Stimulated activated CD4-positive, alpha-beta T cell treated with anti-CD3 and anti-CD28 coated beads, Interleukin-4, amount 100 ng/mL, for 4 hours (primary cell): ENCODE measurements at regions not wholly inside any gene's neighbourhood (a gene's known extent, or its start where the extent isn't known, plus 50 kb on each side); places are given as distances from the start of the nearest gene placed in this dataset.
A peak's percentile ranks its signal among the peaks of the same experiment; 100 is the strongest.

Experiments
- DNase-seq, 2 experiments: peaks; one replicate each; pipeline ENCODE4 v3.0.0-alpha.2; 2020

DNA sequence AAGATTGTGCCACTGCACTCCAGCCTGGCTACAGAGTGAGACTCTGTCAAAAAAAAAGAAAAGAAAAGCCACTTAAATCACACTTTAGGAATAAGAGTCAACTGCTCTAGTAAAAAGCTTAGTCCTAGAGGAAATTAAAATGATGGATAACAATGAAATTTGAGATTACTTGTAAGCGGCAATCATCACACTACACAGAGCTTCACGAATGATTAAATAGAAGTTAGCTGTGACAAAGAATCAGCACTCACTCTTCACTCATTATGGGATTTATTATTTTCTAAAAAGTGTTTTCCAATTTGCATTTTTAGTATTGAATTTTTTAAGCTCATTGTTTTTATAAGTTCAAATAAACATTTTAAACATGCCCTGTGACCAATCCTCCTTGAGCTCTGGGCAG is 718.0 kb downstream of the UTRN start:
- DNase-seq: no peak

GRCh38 chr6:145006914-145007313 is 721.8 kb downstream of the UTRN start:
- DNase-seq: no peak

DNA sequence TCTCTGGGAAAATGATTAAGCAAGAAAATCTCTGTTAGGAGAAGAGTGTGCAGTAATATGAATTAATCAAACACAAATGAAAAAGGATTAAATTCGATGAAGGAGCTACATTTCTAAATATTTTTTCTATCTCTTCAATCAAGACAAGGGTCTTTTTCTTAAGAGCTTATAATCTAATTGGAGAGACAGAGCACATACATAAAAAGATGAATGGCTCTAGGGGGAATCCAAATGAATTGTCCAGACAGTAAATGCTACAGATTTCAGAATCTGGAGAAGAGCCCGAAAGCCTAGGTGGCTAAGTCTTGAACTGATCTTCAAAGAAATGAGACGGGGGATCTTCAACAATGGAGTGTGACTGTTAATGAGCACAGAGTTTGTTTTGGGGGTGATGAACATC is 723.6 kb downstream of the UTRN start:
- no peak for DNase-seq

GRCh38 chr6:145009711-145010110 is 724.6 kb downstream of the UTRN start:
- DNase-seq: no peak

GRCh38 chr6:145012039-145012662 is 723.2 kb downstream of the EPM2A start:
- DNase-seq: no peak

- peak; percentile 2 to 11 for DNase-seq
Measured at GRCh38 chr6:145015739-145016558, 719.4 kb downstream of the EPM2A start.

- no peak for DNase-seq
Measured at GRCh38 chr6:145017051-145017450, 718.3 kb downstream of the EPM2A start.

DNA sequence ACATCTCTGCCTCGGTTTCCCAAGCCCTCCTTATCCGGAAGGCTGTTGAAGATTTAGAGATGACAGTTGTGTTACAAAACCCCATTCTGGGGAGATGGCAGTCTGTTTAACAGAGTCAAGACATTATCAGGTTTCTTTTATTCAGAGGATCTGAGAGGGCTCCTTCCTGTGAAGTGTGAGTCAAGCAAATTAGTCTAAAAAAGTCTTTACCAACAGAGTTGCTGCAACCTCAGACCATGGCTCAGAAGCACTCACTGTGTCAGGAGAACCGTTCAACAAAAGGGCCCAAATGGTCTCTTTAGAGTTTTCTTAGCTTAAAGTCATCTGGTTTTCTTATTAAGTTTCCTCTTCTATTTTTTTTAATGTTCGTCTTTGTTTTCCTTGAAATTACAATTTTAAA is 717.8 kb downstream of the EPM2A start:
- no peak for DNase-seq

DNA sequence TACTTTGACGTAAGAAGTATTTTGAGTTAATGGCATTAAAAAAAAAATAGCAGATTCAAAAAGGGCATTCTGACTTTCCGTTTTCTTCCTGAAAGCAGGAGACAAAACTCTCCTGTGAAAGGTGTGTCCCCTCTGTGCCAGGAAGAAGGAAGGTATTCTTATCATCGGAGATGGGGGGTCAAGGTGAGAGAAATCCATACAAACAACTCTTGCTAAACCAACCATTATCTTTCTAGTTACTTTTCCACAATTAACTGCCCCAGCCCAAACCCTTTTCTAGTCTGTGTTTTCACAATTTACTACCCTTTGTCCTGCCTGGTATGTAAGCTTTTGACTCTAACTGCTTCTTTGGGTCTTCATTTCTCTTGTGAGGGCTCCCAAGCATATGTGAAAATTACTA is 717.3 kb downstream of the EPM2A start:
- no peak for DNase-seq

DNA sequence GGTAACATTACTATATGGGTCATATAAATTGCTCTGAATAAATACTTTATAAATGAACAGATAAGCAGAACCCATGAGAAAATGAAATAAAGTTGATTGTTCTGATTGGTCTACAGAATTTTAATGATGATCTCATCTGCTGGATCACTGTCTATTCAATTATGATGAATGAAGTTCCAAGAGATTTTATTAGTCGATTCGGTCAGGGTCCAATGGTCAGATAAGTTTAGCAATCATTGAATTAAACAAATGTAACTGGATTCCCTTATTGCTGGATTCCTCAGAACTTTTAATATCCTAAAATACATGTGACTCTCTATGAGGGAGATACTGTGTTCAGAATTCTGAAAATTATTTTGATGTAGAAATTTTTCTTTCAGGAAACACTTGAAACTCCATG is 715.2 kb downstream of the EPM2A start:
- no peak for DNase-seq

DNA sequence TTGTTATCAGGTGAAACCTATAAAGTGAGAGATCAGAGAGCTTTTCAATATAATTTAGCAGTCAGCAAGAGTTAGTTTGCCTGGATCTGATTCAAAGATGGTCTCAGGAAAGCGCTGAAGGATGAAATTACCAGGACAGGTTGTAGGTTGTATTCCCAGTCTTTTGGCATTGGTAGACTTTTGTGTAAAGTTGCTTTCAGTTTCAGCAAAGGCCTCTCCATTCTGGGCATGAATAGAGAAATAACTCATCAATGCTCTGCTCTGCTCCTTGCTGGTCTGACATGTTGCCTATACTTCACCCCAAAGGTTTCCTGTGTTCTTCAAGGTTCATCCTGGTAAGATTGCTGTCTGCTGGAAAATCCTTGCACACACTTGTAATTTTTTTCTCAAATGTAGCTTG is 714.8 kb downstream of the EPM2A start:
- no peak for DNase-seq

- no peak for DNase-seq
Measured at GRCh38 chr6:145022199-145022796, 713.0 kb downstream of the EPM2A start.

DNA sequence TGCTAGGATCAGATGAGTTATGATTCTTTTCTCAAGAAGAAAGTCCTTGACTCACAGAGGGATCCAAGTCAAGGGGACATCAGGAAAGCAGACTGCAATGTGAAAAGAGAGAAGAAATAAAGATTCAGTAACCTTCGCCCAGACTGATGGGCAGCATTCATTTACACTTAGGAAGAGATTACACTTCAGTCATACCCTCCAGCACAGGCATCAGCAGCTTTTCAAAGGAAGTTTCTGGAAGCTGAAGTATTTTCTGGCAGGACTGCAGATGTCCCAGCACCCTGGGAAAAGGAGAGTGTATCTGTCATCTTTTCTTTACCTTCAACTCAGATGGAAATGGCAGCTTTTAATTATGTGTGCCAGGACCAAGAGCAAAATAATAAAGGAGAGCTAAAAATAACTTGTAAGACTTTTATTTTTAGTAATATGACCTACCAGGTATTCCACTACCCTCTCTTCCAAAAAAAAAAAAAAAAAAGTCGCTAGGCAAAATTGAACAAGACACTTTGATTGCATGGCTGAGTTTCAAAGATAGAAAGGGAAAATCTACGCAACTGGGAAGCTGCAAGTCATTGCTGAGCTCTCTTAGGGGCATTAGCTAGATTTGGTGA is 712.1 kb downstream of the EPM2A start:
- no peak for DNase-seq

GRCh38 chr6:145025488-145025887 is 709.8 kb downstream of the EPM2A start:
- DNase-seq: no peak

DNA sequence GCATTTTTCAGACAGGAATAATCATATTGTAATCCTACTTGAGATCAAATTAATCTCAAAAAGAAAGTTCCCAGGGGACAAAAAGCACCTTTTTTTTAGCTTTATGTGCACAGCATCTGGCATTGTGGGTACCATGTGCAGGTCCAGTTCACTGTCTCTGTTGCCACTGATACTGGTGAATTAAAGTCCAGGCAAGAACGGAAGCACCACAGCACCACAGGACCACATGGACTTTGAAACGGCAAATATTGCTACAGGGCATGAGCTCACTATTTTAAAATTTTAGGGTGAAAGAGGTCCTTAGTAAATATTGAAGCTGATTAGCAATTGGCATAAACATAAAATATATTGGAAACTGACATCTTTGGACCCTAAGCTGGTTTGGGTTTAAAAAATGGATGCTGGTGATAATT is 709.0 kb downstream of the EPM2A start:
- DNase-seq: no peak

DNA sequence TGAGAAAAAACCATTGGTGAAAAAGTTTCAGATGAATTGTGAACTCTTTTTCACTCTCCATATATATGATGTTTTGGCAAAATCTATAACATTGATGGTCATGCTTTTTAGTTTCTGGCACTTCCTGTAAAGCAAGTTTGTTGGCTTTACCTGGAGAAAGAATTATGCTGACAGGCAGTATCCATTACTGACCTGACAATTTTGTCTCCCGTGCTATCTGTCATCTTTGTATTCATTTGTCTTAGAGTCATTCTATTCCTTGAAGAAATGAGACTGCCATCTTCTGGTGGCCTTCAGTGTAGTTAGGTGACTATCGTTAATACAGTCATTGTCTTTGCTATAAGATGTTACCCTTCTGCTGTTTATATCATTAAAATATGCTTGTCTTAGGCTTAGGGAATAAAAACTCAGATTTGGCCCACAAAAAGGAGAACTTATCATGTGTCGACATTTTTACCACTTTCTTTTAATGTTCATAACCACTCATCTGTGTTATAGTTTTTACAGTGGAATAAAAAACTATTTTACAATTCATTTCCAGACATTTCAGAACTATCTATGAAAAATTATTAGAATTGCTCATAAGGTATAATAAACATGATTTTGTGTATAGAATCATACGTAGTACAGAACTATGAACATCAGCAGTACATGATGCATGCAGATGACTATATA is 707.0 kb downstream of the EPM2A start:
- DNase-seq: no peak

DNA sequence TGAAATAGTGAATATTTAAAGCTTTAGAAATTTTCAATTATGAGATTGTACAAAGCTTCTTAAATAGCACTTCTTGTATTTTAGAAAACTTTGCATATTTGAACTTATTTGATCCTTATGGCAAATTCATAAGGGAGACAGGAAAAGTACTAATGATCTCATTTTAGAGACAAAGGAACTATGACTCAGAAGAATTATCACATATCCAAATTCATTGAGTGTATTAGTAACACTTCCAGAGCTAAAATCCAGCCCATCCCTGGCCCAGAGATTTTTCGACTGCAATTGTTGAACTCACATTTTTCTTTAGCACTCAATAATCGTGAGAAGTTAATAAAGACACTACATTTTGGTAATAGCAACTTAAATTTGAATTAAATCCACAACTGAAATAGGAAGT is 704.3 kb downstream of the EPM2A start:
- DNase-seq: no peak

GRCh38 chr6:145031962-145032361 is 703.4 kb downstream of the EPM2A start:
- DNase-seq: no peak

- DNase-seq: no peak
Measured at GRCh38 chr6:145032562-145033145, 702.7 kb downstream of the EPM2A start.

- no peak for DNase-seq
Measured at GRCh38 chr6:145034664-145035063, 700.7 kb downstream of the EPM2A start.

GRCh38 chr6:145036236-145036635 is 699.1 kb downstream of the EPM2A start:
- DNase-seq: no peak

DNA sequence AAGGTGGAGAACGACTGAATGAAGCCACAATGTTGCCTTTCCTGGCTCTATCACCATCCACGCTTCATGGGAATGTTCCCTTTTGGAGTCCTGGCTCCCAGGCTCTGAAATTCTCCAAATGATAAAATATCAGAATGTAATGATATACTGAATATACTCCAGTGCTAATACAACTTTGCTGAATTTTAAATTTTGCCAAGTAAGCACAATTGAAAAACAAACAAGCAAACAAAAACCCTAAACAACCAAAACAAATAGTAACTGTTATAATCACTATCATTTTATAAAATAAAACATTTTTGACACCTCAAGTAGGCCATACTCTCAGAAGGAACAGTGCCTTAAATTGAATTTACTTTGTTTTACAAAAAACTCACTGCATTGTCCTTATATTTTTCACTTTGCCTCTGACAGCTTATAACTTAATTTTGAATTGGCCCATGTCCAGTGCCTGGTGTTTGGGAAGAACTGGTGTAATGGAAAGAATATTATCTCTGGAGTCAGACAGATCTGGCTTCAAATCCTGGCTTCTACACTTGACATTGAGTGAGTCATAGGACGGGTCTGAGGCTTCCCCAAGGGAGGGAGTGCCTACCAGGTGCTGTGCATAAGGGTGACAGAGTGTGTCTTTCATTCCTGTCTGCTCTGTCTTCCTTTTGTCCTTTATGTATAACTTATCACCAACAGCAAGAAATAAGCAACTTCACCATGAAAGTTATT is 698.3 kb downstream of the EPM2A start:
- DNase-seq: no peak
